ENCODE measurements at regions not wholly inside any gene's neighbourhood (a gene's known extent, or its start where the extent isn't known, plus 50 kb on each side); places are given as distances from the start of the nearest gene placed in this dataset.

DNA sequence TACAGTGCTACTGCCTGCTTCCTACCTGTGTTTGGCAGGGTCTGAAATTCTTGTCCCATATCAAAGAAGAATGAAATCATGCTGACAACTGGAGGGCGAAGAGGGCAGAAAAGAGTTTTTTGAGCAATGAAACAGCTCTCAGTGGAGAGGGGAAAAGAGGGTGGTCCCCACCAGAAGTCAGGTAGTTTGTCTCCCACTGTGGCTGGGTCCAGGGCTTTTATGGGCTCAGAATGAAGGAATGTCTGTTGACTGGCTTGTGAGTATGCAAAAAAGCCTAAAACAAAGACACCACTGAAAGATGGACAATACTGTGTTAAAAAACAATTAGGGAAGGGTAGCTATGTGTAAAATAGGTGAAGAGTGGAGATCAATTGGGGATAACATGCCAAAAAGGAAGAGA is 115.0 kb downstream of the ADAM29 start:
- TF ChIP-seq, protein P1, sequence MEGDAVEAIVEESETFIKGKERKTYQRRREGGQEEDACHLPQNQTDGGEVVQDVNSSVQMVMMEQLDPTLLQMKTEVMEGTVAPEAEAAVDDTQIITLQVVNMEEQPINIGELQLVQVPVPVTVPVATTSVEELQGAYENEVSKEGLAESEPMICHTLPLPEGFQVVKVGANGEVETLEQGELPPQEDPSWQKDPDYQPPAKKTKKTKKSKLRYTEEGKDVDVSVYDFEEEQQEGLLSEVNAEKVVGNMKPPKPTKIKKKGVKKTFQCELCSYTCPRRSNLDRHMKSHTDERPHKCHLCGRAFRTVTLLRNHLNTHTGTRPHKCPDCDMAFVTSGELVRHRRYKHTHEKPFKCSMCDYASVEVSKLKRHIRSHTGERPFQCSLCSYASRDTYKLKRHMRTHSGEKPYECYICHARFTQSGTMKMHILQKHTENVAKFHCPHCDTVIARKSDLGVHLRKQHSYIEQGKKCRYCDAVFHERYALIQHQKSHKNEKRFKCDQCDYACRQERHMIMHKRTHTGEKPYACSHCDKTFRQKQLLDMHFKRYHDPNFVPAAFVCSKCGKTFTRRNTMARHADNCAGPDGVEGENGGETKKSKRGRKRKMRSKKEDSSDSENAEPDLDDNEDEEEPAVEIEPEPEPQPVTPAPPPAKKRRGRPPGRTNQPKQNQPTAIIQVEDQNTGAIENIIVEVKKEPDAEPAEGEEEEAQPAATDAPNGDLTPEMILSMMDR (IDR thresholded peaks at IDR 0.05; ENCODE audit: low read depth, low read length): no peak
- DNase-seq (ENCODE audit: low read depth in 1 of 2, low spot score in 1 of 2): no peak
- Histone ChIP-seq H3K36me3 (no peaks in the 10 kb centered on the region), H3K27me3 (no peaks in the 10 kb centered on the region), H3K9me3 (ENCODE audit: low read depth) (no peaks in the 10 kb centered on the region), H3K4me1 (ENCODE audit: low read depth) (no peaks in the 10 kb centered on the region), H3K4me3 (no peak overlapping the region), H3K27ac (no peak overlapping the region)

DNA sequence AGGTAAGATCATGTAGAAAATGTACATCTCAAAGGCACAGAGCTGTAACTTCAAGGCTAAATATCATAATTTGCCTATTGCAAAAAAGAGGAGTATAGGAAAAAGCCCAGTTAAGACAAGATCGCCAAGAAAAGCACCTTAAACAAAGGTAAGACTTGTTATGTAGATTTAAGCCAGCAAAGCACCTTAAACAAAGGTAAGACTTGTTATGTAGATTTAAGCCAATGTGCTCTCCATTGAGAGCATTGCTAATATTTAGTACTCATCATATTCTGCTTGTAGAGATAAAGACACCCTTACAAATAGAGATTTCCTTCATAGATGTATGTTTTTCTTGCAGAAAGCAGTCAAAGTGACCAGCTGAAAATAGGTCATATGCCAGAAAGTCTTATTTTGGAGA is 115.8 kb downstream of the ADAM29 start:
- Histone ChIP-seq H3K27me3 (no peaks in the 10 kb centered on the region), H3K27ac (no peak overlapping the region), H3K36me3 (no peaks in the 10 kb centered on the region), H3K4me3 (no peak overlapping the region), H3K9me3 (ENCODE audit: low read depth) (no peaks in the 10 kb centered on the region), H3K4me1 (ENCODE audit: low read depth) (no peaks in the 10 kb centered on the region)
- TF ChIP-seq, protein P1 (IDR thresholded peaks at IDR 0.05; ENCODE audit: low read depth, low read length): no peak
- no peak for DNase-seq (ENCODE audit: low read depth in 1 of 2, low spot score in 1 of 2)

DNA sequence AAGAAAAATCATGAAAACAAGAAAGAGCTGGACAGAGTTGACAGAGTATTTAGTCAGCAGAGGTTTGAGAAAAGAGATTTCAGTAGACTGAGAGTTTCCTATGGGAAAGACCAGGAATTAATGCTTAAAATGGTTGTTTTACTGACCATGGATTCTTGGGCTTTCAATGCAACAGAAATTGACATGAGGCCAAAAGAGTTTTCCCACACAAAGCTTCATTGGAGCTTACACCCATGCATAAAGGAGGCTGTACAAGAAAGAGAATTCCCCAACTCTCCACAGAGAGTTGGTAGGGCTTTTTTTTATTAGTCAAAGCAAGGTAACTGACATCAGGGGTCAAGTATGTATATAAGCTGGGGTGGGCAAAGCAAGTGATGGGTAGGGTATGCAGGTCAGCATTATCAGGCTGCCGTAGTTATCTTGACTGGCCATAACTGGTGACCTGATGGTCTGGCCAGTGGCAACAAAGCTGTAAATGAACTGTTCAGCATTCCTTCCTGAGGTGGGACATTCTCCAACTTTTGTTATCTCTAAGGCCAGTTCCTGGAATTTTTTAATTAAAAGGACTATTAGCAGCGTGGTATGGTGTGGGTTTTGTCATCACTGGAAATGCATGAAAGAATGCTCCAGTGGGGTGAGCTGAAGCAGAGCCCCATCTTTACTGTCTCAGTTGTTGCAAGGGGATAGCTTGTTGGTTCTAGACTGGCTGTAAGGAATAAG is 117.0 kb downstream of the ADAM29 start:
- no peak for DNase-seq (ENCODE audit: low read depth in 1 of 2, low spot score in 1 of 2)
- H3K4me1 ChIP-seq (ENCODE audit: low read depth): no peaks in the 10 kb centered on the region
- H3K27me3 ChIP-seq: no peaks in the 10 kb centered on the region
- no peak overlapping the region for H3K27ac ChIP-seq
- no peak overlapping the region for H3K4me3 ChIP-seq
- H3K9me3 ChIP-seq (ENCODE audit: low read depth): no peaks in the 10 kb centered on the region
- TF ChIP-seq, protein P1 (IDR thresholded peaks at IDR 0.05; ENCODE audit: low read depth, low read length): no peak
- no peaks in the 10 kb centered on the region for H3K36me3 ChIP-seq

DNA sequence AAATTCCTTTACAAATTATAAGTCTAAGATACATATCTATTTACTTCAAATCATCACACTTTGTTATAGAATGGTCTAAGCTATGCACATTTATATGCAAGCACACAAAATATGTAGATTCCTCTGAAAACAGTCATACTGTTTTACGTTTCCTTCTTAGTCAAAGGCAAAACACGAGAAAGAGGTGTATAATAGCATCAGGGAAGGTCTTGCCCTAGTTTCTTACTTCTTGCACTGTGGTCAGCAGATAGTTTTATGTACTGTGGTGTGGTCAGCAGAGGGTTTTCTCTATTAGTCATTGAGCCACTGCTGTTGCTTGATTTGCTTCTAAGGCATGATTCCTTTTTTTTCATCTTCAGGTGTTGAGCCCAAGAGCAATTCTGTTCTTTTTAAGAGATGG is 117.7 kb downstream of the ADAM29 start:
- no peak overlapping the region for H3K4me3 ChIP-seq
- H3K4me1 ChIP-seq (ENCODE audit: low read depth): no peaks in the 10 kb centered on the region
- TF ChIP-seq, protein P1 (IDR thresholded peaks at IDR 0.05; ENCODE audit: low read depth, low read length): no peak
- DNase-seq (ENCODE audit: low read depth in 1 of 2, low spot score in 1 of 2): no peak
- no peaks in the 10 kb centered on the region for H3K27me3 ChIP-seq
- no peaks in the 10 kb centered on the region for H3K9me3 ChIP-seq (ENCODE audit: low read depth)
- no peak overlapping the region for H3K27ac ChIP-seq
- H3K36me3 ChIP-seq: no peaks in the 10 kb centered on the region

DNA sequence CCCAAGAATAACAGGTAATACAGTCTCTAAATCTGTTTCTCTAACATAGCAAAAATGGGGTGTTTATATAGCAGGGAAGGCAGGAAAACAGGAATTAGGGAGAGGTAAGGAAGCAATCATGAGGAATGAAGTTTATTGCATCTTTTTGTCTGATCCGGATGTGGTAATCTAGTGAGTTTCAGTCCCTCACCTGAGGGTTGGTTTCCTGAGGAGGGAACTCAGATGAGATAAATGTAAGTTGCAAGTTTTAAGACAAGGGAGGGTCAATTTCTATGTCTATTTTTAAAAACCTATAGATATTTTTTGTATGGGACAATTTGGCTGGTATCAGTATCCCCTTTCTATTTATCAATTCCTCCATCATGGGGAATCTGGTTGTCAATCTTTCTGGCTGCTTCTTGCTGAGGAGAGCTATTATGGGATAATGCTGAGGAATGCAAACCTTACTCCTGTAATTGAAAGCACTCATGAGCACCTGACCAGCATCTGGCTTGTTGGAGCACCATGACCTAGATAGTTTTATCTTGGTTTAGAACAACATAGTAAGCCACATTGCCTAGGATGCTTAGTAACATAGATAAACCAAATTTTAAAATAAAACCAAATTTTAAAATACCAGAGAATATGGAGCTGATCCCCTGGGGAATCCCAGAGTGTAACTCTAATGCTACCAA is 130.1 kb downstream of the ADAM29 start:
- TF ChIP-seq, protein P1 (IDR thresholded peaks at IDR 0.05; ENCODE audit: low read depth, low read length): no peak
- Histone ChIP-seq H3K4me3 (no peak overlapping the region), H3K9me3 (ENCODE audit: low read depth) (no peaks in the 10 kb centered on the region), H3K4me1 (ENCODE audit: low read depth) (no peaks in the 10 kb centered on the region), H3K27me3 (no peaks in the 10 kb centered on the region), H3K36me3 (no peaks in the 10 kb centered on the region), H3K27ac (no peak overlapping the region)
- no peak for DNase-seq (ENCODE audit: low read depth in 1 of 2, low spot score in 1 of 2)
